ENCODE measurements at regions not wholly inside any gene's neighbourhood (a gene's known extent, or its start where the extent isn't known, plus 50 kb on each side); places are given as distances from the start of the nearest gene placed in this dataset.

DNA sequence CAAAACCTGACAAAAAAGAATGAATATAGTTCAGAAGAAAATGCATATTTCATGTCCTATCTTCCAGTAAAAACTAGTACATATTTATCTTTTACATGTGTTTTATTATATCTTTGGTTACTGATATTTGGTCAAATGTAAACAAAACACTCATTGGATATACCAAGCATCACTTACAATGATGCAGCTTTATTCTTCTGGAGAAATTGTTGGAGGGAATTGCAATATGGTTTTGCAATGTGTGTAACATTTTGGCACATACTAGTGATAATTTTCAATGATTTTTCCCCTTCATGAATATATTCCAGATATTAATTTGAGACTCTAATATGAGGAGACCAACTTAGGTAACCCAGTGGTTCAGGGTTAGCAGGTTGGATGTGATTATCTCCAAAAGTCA is 146.1 kb downstream of the ZC3H11B start:
- no peak for DNase-seq

DNA sequence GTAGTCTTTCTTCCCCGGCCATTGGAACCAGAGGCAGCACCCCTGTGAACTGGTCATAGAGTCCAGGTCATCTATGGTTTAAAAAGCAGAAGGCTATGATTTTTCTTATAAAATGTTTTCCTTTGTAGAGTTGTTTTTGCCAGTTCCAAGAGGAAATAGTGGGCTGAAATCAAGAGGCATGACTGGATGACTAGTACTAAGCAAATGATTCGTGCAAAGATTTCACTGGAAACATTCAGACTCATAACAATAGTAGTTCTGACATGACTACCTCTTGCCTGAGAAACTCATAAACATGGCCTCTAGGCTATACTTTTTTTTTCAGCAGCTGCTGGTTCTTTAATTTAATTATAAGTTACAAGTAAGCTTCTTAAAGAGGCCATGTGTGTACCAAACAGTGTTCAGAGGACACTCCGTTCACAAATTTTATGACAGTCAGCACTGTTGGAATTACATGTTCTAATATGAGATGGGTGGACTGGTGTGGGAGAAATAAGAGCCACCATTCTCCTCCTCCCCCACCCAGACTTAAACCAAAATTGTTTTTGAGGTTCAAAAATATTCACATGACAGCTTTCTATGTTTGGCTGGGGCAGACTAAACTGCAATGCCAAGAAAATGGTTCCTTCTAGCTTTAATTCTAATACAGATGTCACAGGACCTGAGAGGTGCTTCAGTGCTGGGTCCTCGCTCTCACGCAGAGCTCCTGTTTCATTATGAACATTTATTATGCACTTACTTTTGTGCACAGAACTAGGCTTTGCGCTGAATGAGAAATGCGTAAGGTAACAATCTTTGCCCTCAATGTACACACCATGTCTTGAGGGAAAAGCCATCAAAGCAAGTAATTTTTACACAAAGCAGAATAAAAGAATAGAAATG is 147.5 kb downstream of the ZC3H11B start:
- no peak for DNase-seq

DNA sequence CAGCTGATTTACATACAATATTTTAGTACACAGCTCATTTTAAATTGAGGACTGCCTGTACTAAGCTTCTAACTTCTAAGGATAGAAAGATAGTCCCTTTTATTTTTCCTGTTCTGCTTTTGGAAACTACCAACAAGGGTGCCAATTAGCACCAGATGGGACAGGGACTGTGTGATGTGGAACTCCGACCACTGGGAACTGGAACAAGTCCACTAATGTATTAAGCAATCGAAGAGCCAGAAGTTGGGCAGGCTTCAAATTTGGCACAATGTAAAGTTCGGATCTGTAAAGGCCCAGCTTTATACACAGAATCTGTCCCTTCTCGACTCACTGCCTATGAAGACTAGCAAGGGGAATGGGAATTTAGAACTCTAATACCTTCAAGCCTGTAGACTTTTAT is 149.3 kb downstream of the ZC3H11B start:
- DNase-seq, result no peak

DNA sequence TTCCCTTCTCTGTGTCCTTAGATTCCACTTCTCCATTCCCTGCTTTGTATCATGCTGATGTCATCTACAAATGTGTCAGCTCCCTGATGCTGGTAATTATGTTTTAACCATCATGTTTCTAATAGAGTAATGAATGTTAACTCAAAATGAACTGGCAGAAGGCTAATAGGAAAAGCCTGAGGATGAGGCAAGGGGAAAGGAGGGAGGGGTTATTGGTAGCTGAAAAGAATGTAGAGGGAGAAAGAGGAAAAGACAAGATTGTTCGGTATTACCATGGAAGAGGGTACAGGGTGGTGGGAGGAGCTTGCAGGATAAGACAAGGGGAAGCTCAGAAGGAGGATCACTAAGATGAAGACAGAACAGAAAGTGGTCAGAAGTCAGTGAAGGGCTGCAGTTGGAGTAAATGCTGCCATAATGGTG is 150.9 kb downstream of the ZC3H11B start:
- no peak for DNase-seq

DNA sequence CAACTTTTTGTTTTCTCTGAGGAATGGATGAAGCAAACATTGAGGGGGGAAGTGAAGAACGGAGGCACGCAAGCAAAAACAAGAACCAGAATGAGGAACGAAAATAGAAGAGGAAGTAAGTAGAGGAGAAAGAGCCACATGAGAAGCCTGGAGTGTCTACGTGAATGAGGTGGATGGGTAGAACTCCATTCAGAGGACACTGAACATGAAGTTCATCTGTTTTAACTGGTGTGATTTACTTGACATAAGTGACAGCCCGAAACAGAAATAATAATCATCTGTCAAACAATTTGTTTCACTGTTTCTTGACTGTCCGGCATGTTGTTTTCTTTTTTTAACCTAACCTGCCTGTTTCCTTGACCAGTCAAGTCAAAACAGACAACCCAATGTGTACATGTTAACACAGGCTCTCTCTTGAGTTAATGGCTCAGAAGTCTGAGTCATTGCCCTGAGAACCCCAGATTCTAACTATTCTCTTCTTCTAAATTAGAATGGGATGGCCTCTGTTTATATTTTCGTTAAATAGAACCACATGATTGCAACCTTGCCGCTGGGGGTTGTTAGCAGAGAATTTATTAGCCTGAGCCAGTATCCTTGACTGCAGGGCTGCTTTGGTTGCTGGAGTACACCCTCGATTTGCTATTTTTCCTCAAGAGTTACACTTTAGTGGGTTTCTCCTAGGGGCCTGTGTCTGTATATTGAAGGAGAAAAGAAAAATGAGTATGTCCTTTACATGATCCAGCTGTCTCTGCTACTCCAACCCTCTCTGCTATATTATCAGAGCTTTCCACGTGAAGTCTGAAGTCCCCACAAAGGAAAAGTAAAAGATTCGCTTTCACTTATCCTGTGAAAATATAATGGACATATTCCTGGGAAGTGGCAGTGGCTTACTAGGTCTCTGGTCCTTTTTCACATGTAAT is 151.7 kb downstream of the ZC3H11B start:
- peak in 1 of 2 donors; percentile 12 for DNase-seq

DNA sequence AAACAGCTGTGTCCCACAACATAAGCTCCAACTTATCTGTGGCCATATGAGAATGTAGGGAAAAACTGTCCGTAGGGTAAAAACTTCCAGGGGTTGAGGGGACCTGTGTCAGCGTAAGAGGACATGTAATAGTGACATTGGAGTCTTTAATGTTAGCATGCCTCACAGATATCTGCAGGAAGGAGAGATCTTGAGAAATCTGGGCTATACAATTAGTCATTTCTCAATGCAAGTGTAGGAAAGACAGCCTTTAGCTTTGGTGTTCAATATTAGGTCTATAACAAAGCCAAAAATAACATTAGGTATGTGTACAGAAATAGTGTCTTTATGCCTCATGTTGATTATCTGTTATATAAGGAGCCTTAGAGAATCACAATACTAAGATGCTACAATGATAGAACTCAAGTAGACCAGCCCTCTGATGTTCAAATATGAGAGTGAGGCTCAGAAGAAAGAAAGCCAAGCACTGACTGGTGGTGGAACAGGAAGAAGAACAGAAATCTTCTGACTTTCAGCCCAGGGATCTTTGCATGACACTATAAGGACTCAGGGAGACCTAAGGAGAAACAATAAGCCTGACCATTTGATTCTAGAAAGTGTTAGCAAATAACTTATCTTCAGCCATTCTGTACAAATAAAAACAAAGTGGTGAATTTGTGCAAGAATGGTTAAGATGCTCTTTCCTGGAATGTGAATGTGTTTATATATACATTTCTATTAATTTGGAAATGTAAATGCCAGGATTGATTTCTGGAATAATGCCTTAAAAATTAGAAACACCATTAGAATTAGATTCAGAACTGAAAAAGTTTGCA is 152.6 kb downstream of the ZC3H11B start:
- no peak for DNase-seq

DNA sequence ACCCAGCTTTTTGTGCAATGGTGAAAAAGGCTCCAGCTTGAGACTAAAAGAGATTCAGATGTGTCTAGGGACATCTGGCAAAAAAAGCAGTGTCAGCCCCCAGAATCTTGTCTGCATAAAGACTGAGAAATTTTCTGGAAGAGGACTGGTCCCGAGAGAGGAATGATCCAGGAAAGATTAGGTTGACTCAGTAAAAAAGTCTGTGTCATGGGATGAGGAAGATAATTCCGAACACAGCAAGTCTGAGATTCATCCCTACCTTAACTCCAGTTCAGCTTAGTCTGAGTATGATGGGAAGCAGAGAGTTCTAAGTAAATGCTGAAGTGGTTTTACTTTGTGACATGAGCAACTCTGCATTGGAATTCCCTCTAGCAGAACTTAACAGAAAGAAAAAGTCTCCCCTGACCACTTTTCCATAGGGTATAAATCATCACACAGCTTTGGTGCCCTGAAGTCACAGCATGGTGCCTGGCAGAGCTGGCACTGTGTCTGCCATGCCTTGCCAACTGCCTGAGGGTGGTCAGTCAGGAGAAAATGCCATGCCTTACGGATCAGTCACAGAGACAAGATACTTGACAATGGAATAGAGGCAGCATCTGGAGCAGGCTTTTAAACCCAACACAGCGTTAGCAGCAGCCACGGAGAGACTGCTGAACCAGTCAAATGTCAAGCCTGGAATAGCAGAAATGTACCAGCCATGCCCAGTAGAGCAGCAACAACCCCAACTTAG is 153.4 kb downstream of the ZC3H11B start:
- DNase-seq, result no peak

DNA sequence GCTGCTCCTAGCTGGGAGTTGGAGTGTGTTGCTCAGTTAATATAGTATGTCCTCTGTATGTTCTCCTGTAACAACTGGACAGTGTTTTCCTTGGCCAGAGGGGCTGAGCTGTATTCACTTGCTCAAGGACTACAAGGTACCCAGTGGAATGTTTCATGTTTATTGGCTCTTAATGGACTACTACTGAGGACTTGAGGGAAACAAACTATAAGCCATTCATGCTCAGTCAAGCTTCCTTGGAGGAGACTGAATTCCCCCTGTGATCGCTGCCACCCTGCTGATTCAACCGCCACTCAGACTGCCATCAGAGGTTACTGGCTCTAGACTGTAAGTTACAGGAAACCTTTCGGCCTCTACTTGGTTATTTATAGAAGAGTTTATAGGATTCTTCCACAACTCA is 166.6 kb downstream of the ZC3H11B start:
- DNase-seq, result no peak

DNA sequence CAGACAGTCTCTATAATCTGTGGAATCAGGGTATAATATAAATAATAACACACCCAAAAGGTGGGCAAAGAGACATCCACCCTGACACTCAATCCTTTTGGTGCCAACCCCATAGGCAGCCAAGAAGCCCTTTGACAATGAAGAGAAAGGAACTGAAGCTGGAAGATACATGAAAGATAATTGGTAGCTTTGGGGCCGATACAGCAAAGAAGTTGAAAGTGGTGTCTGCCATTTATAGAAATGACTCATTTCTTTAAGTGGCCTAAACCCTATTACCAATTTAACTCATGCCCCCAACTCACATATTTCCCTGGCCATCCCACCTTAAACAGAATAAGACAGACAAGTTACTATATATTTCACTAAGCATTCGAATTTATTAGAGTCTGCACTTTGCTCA is 167.0 kb downstream of the ZC3H11B start:
- DNase-seq, result no peak

DNA sequence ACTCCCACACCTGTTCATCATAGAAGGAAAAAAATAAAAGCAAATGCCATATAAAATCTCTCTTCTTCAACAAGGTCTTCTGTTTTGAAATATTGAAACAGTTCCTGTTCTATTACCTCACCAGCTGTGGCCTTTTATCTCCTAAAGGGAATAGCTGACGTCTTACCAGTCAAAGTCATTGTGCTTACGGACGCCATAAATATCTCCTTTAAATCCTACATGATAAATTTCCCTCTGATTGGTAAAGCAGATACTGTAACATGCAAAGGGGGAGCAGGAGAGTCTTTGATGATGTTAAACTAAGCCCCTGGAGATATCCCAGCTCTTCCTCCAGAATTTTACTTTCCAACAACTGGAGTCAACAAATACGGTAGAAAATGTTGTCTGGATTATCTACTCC is 168.4 kb downstream of the ZC3H11B start:
- DNase-seq, result no peak

DNA sequence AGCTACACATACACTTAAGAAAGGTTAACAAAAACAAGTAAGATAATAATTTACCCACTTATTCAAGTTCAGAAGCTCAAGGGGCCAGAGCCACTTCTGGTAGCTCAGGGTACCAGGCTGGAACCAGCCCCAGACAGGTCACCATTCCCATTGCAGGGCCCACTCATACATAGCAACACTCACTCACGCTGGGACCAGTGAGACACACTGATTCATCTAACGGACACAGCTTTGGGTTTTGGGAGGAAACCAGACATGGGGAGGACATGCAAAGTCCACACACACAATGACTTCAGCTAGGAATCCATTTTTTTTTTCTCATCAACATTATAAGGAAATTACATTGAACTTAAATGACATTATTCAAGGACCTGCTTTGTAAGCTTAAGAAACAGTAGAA is 169.1 kb downstream of the ZC3H11B start:
- DNase-seq, result no peak

DNA sequence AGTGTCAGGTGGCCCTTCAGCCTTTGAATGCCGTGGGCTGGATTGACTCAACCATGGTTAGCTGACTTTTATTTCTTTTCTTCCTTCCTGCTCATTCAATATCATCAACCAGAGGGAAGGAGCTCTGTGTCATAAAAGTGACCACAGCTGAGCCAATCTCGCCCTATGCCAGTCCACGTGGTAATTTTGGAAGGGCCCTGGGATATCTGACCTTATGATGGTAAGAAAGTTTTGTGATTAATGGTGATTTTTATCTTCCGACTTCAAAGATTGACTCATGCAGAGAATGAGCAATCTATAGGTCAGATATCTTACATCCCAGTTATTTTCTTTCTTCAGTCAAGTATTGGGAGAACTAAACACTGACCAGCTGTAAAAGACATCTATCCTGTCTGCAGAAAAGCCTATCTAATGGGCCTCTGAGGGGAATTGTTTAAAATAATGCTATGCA is 170.3 kb downstream of the ZC3H11B start:
- DNase-seq, result no peak

DNA sequence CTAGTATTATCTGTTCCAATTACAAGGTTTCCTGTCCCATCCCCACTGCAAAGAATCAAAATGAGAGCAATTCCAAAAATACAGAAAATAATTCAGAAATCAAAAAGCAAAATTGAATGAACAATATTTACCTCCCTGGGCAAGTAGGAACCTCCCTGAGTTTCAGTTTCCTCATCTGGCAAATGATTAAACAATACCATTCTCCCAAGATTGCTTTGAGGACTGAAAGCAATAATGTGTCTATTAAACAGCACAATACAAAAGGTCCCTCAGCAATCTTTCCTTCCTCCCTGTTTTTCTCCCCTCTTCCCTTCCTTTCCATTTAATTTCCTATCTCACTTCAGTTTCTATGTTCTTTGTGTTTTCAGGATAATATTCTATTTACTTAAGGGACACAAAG is 171.0 kb downstream of the ZC3H11B start:
- DNase-seq, result no peak

DNA sequence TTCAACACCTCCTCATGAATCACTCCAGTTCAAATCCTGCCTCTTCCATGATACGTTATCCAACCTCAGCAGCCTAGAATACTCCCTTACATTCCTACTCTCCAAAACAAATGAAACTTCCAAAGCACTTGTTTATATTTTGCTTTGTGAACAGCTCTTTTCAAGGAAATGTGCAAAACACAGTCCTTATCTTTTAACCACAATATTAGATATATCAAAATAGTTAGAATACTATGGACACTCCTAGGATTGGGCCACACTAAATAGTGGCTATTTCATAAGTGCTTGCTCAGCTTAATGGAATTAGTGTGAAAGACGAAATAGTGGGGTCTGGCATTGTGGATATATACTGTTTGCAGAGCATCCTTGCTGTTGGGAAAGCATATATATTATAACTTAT is 173.5 kb downstream of the ZC3H11B start:
- no peak for DNase-seq

DNA sequence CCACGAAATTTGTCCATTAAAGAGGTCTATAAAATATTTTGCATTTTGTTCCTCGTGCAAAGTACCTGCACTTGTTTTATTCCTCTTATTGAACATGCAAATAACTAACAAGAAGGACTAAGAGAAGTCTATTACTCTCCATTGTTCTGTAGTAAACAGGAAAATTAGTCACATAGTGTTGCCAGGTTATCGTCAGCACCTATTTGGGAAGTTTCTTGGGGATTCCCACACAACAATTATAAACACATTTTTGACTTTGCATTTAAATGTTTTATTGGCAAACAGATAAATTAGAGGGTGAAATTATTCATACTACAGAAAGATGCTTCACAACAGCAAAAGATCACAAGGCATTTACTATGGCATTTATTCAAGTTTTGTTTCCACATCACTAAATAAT is 174.5 kb downstream of the ZC3H11B start:
- no peak for DNase-seq

DNA sequence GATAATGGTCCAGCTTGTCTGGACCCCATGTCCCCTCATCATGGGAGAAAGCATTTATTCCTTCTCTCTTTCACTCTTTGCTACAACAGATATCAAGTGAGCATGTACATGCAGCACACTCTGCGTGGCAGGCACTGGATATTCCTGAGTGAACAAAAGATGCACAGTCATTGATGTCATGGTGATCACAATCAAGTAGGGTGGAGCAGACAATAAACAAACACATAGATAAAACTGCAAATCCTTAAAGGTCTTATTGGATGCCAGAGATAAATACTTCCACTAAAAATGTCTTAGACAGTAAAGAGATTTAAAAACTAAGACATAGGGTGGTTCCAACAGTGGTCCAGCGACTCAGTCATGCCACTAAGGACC is 178.0 kb downstream of the ZC3H11B start:
- no peak for DNase-seq

DNA sequence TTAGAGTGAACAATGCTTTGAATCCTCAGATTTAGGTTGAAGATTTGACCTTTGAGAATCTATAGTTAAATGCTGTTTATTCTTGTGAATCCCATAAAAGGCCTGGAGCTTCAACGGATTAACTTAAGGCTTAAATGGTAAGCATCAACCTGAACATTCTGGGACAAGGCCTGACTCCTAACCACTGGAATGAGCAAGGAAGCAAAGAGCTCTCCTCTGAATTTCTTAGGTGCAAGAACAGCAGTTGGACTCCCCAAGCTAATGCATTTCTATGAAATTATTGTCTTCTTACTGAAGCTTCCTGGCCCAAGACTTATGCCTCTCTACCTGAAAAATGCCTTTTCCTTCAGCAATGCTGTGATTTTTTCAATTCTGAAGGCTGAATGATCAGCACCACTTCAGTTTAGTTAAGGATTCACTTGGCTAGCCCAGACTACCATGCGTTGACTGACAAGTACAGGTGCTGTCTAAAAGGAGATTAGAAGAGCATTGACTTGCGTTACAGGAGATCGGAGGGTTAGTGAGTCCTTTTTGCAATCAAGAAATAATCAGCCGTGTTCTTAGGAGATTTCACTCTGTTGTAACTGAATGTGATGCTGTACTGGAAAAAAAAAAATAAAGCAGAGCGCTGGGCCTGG is 178.5 kb downstream of the ZC3H11B start:
- DNase-seq, result no peak

DNA sequence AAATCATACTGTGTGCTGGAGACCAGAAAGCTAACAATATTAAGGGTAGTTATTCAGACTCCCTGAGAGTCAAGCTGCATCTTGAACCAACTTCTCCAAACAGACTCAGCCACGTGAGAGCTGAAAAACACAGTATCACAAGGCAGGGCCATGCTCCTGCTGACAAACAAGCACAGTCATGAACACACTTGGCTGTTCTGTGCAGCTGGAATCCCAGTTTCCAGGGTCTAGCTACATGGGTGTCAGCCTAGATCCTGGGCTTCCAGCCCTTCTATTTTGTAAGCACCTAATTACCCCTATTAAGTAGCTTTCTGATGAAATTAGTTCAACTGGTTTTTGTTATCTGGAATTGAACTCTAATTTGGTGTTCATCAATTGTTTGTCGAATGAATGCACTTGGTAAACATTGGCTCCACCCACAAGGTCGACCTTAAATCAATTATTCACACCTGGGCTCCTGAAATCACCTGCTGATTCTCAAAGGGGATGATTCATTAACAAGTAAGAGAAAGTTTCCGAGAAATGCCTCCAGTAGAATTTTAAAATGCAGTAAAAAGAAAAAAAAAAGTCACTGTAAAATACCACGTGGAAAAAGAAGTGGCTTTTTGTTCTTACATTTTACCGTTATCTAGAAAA is 179.3 kb downstream of the ZC3H11B start:
- no peak for DNase-seq

DNA sequence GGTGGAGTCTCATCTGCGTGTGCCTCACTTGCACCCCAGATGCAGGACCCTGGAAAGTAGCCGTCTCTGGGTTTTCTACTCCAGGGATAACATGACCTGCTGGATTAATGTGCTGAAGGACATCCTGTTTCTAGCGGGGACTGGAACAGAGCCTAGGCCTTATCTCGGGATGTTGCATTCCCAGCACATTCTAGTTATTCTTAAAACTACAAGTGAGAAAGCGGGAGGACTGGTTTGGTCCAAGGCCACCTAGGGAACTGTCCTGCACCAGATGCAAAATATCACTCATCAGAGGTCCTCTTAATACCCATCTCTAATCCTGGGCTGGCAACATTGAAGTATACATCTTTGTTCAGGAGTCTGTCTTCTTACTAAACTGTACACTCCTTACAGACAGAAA is 179.9 kb downstream of the ZC3H11B start:
- no peak for DNase-seq

DNA sequence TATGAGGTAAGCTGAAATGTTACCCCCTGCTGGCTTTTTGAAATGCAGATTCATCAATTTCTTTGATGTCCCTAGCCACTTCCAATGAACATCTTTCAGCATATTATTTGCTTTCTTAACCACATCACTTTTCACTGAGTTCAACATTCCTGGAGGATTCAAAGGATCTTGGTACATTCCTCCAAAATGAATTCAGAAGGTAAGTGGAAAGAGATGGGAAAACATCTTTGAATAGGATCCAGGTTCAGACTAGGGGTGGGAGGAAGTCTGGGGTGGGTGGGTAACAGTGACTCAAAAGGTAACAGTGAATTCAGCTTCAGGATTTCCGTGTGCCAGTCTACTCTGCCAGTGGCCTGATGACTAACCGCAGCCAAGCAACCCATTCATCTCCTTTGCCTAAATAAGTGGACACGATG is 180.7 kb downstream of the ZC3H11B start:
- no peak for DNase-seq

DNA sequence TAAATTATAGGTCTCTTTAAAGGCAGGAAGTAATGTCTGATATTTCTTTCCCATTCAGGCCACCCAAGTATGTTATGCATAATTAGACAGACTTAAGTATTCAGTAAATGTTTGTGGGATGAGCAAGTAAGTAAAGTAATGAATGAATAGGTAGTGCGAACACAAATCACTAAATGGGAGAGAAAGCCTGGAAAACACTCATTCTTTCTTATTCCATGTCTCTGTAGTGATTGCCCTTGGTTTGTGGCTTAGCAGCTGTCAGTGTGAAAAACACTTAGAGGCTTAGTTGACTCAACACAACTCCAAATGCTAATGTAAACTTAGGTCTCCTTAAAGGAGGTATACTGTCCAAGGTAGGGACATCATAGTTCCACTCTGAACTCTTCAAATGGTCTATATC is 182.5 kb downstream of the ZC3H11B start:
- no peak for DNase-seq

Measured in CD4-positive, alpha-beta T cell treated with Interleukin-4 for 1 hour (primary cell).